Smooth muscle cell (in vitro differentiated cells): ENCODE measurements at regions not wholly inside any gene's neighbourhood (a gene's known extent, or its start where the extent isn't known, plus 50 kb on each side); places are given as distances from the start of the nearest gene placed in this dataset.

ENCODE experiments used
- DNase-seq: peaks from one replicate; lab custom pipeline; 2025; ENCODE audit not compliant: unreplicated experiment; lab: John Stamatoyannopoulos, UW
- H2AFZ ChIP-seq: fragments of 200-600 bp; sonication (generic); 2 replicates; pipeline ENCODE4 v1.6.0; 2016; ENCODE audit warnings: antibody characterized with exemption, low read depth, mild to moderate bottlenecking
- H3F3A ChIP-seq: fragments of 200-600 bp; sonication (generic); 2 replicates; pipeline ENCODE4 v1.6.0; 2017; ENCODE audit warnings: antibody characterized with exemption, low read depth
- H3K27ac ChIP-seq: fragments of 200-600 bp; sonication (generic); 2 replicates; pipeline ENCODE4 v1.5.1; 2016; ENCODE audit warnings: low read depth, mild to moderate bottlenecking
- H3K27me3 ChIP-seq: fragments of 200-600 bp; sonication (generic); 2 replicates; pipeline ENCODE4 v1.6.1; 2016; ENCODE audit warnings: low read depth, mild to moderate bottlenecking
- H3K36me3 ChIP-seq: fragments of 200-600 bp; sonication (generic); 2 replicates; pipeline ENCODE4 v1.5.1; 2016; ENCODE audit warnings: low read depth
- H3K4me1 ChIP-seq: fragments of 200-600 bp; sonication (generic); 2 replicates; pipeline ENCODE4 v1.5.1; 2016; ENCODE audit warnings: low read depth
- H3K4me2 ChIP-seq: fragments of 200-600 bp; sonication (generic); 2 replicates; pipeline ENCODE4 v1.6.0; 2016; ENCODE audit warnings: mild to moderate bottlenecking
- H3K4me3 ChIP-seq: fragments of 200-600 bp; sonication (generic); 2 replicates; pipeline ENCODE4 v1.5.1; 2016; ENCODE audit warnings: mild to moderate bottlenecking
- H3K79me2 ChIP-seq: fragments of 200-600 bp; sonication (generic); 2 replicates; pipeline ENCODE4 v1.6.0; 2016; ENCODE audit warnings: low read depth, mild to moderate bottlenecking
- H3K9ac ChIP-seq: fragments of 200-600 bp; sonication (generic); 2 replicates; pipeline ENCODE4 v1.6.0; 2016; ENCODE audit warnings: low read depth
- H3K9me3 ChIP-seq: fragments of 200-600 bp; sonication (generic); replicated peaks from 2 replicates; pipeline ENCODE4 v1.5.1; 2016; ENCODE audit warnings: low read depth
- H4K20me1 ChIP-seq: fragments of 200-600 bp; sonication (generic); 2 replicates; pipeline ENCODE4 v1.6.0; 2016; ENCODE audit warnings: low read depth
- CTCF ChIP-seq: fragments of 200-600 bp; sonication (generic); IDR thresholded peaks from 2 replicates; pipeline ENCODE4 v1.5.1; 2017; ENCODE audit warnings: borderline replicate concordance, mild to moderate bottlenecking, antibody characterized with exemption; ENCODE audit not compliant: insufficient read depth, poor library complexity, severe bottlenecking
- WGBS: methylation state at CpG from one replicate; pipeline ENCODE4 v1.1.7; 2016; ENCODE audit warnings: low lambda C conversion rate; 5-methylcytosine and 5-hydroxymethylcytosine counted together

- no peaks in the 10 kb centered on the region for H3K4me1 ChIP-seq
- TF ChIP-seq CTCF, result no peak
- no peaks in the 10 kb centered on the region for H3K79me2 ChIP-seq
- H3K4me3 ChIP-seq, result no peak overlapping the region
- no peaks in the 10 kb centered on the region for H3K27me3 ChIP-seq
- H3F3A ChIP-seq, result no peaks in the 10 kb centered on the region
- no peaks in the 10 kb centered on the region for H3K36me3 ChIP-seq
- no peaks in the 10 kb centered on the region for H3K9me3 ChIP-seq
- H2AFZ ChIP-seq, result no peak overlapping the region
- no peak overlapping the region for H3K4me2 ChIP-seq
- no peak for DNase-seq
- WGBS, result 81% methylated on average over 7 of the region's 7 CpGs
- H3K27ac ChIP-seq, result no peak overlapping the region
- no peaks in the 10 kb centered on the region for H4K20me1 ChIP-seq
- no peak overlapping the region for H3K9ac ChIP-seq
Observed at GRCh38 chr20:17012546-17013226, 214.2 kb upstream of the PCSK2 start.

- H4K20me1 ChIP-seq, result no peaks in the 10 kb centered on the region
- no peaks in the 10 kb centered on the region for H3K27me3 ChIP-seq
- no peaks in the 10 kb centered on the region for H3K9me3 ChIP-seq
- H3K27ac ChIP-seq, result no peak overlapping the region
- no peaks in the 10 kb centered on the region for H3K4me1 ChIP-seq
- no peak overlapping the region for H3K4me3 ChIP-seq
- H3K36me3 ChIP-seq, result no peaks in the 10 kb centered on the region
- no peak for DNase-seq
- H3K79me2 ChIP-seq, result no peaks in the 10 kb centered on the region
- H3F3A ChIP-seq, result no peaks in the 10 kb centered on the region
- no peak overlapping the region for H3K9ac ChIP-seq
- no peak overlapping the region for H2AFZ ChIP-seq
- no peak overlapping the region for H3K4me2 ChIP-seq
- 81% methylated on average over 5 of the region's 5 CpGs for WGBS
- no peak for TF ChIP-seq CTCF
Observed at GRCh38 chr20:17014217-17014616, 212.6 kb upstream of the PCSK2 start.

GRCh38 chr20:17014756-17015366 is 212.0 kb upstream of the PCSK2 start:
- Histone ChIP-seq H3F3A (no peaks in the 10 kb centered on the region), H3K4me3 (no peak overlapping the region), H3K4me2 (no peak overlapping the region), H3K27ac (no peak overlapping the region), H3K36me3 (no peaks in the 10 kb centered on the region), H3K27me3 (no peaks in the 10 kb centered on the region), H2AFZ (no peak overlapping the region), H3K9ac (no peak overlapping the region), H3K79me2 (no peaks in the 10 kb centered on the region), H4K20me1 (no peaks in the 10 kb centered on the region), H3K9me3 (no peaks in the 10 kb centered on the region), H3K4me1 (no peaks in the 10 kb centered on the region)
- no peak for DNase-seq
- WGBS, result 94% methylated on average over 4 of the region's 4 CpGs
- TF ChIP-seq CTCF, result no peak

GRCh38 chr20:17017232-17017631 is 209.6 kb upstream of the PCSK2 start:
- H3K9ac ChIP-seq, result no peak overlapping the region
- WGBS, result 87% methylated on average over 2 of the region's 2 CpGs

More at GRCh38 chr20:17017232-17017631, 209.6 kb upstream of the PCSK2 start:
- no peaks in the 10 kb centered on the region for H3K36me3 ChIP-seq
- no peaks in the 10 kb centered on the region for H4K20me1 ChIP-seq
- DNase-seq, result no peak
- no peaks in the 10 kb centered on the region for H3F3A ChIP-seq
- no peaks in the 10 kb centered on the region for H3K79me2 ChIP-seq
- no peak overlapping the region for H2AFZ ChIP-seq
- no peaks in the 10 kb centered on the region for H3K4me1 ChIP-seq
- no peaks in the 10 kb centered on the region for H3K27me3 ChIP-seq
- no peak overlapping the region for H3K4me2 ChIP-seq
- no peak overlapping the region for H3K27ac ChIP-seq
- H3K9me3 ChIP-seq, result no peaks in the 10 kb centered on the region
- TF ChIP-seq CTCF, result no peak
- no peak overlapping the region for H3K4me3 ChIP-seq
